ENCODE measurements at regions not wholly inside any gene's neighbourhood (a gene's known extent, or its start where the extent isn't known, plus 50 kb on each side); places are given as distances from the start of the nearest gene placed in this dataset.

DNA sequence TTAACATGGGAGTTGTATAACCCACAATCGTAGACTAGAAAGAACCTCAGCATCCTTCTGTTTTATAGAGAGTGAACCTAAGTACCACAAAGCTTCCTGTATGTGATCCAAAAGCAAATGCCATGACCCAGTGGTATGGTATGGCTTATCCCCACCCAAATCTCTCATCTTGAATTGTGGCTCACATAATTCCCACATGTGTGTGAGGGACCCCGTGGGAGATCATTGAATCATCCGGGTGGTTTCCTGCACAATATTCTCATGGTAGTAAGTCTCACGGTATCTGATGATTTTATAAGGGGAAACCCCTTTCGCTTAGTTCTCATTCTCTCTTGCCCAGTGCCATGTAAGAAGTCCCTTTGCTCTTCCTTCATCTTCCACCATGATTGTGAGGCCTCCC, 587.9 kb downstream of the LMO7 start:
- no peak for TF ChIP-seq EZH2 (IDR thresholded peaks at IDR 0.05)
- no peak for TF ChIP-seq POLR2AphosphoS5 (IDR thresholded peaks at IDR 0.05; ENCODE audit: borderline replicate concordance, low read depth, low read length)
